ENCODE measurements at regions not wholly inside any gene's neighbourhood (a gene's known extent, or its start where the extent isn't known, plus 50 kb on each side); places are given as distances from the start of the nearest gene placed in this dataset.

DNA sequence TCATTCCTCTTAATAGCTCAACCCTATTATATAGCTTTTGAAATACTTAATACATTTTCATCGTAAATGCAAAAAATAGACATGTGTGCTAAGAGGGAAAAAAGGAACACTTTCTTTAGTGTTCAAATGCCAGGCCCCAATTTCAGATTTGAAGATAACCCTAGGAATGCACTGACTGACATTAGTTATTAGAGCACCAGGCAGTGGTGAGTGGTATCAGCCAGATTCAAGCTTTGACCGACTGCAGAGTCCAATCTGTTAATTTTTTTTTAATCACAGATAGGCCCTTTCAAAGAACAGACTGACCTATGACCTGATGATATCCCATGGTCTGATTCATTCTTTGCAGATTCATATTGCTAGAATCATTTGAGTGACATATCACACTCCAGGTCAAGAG is 874.2 kb upstream of the CHORDC1 start:
- H3K27me3 ChIP-seq = no peaks in the 10 kb centered on the region
- TF ChIP-seq CTCF (IDR thresholded peaks at IDR 0.05) = no peak
- H3K4me3 ChIP-seq = no peak overlapping the region
- no peaks in the 10 kb centered on the region for H3K36me3 ChIP-seq
- intact Hi-C loops (cut with DNase I) = no loop called here
- H3K27ac ChIP-seq = no peak overlapping the region
- H3K9me3 ChIP-seq = no peaks in the 10 kb centered on the region
- no peaks in the 10 kb centered on the region for H3K4me1 ChIP-seq
- DNase-seq (ENCODE audit: low spot score in 2 of 2) = no peak

DNA sequence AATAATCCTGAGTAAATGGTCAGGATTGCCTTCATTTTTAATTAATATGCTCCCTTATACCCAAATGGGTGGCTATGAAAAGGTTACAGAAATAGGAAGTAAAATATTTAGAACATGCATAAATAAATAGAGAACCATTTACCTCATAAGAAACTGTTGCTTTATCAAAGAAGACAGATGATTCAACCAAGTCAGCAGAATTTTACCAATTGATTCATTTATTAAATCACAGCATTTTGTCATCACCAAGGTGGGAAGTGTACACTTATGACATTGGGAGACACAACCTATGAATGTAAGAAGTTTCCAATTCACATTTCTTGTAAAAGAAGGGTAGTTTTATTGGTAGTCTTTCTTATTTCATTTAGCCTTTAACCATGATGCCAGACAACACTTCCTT is 870.3 kb upstream of the CHORDC1 start:
- Histone ChIP-seq H3K4me3 (no peak overlapping the region), H3K4me1 (no peaks in the 10 kb centered on the region), H3K9me3 (no peaks in the 10 kb centered on the region), H3K36me3 (no peaks in the 10 kb centered on the region), H3K27me3 (no peaks in the 10 kb centered on the region), H3K27ac (no peak overlapping the region)
- intact Hi-C loops (cut with DNase I) = no loop called here
- no peak for DNase-seq (ENCODE audit: low spot score in 2 of 2)
- no peak for TF ChIP-seq CTCF (IDR thresholded peaks at IDR 0.05)

DNA sequence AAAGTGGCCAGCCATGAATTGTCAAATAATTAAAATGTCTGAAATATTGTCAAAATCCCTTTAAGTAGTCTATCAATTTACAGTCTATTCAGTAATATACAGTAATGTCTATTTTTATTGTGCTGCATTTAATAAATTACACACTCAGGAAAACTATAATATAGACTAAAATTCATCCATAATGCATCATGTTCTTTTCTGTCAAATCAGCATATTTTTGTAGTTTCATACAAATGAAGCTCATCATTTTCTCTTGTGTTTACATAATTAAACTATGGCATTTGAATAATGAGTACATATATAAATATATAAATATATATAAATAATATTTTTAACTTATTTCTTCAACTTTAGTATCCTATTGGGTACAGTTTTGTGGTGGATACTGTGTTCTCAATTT is 868.7 kb upstream of the CHORDC1 start:
- no peak for DNase-seq (ENCODE audit: low spot score in 2 of 2)
- H3K36me3 ChIP-seq = no peaks in the 10 kb centered on the region
- H3K4me3 ChIP-seq = no peak overlapping the region
- no peaks in the 10 kb centered on the region for H3K9me3 ChIP-seq
- H3K27ac ChIP-seq = no peak overlapping the region
- intact Hi-C loops (cut with DNase I) = no loop called here
- H3K4me1 ChIP-seq = no peaks in the 10 kb centered on the region
- no peaks in the 10 kb centered on the region for H3K27me3 ChIP-seq
- TF ChIP-seq CTCF (IDR thresholded peaks at IDR 0.05) = no peak

GRCh38 chr11:91086028-91086427 is 863.2 kb upstream of the CHORDC1 start:
- intact Hi-C loops (cut with DNase I) = no loop called here
- Histone ChIP-seq H3K36me3 (no peaks in the 10 kb centered on the region), H3K27me3 (no peaks in the 10 kb centered on the region), H3K27ac (no peak overlapping the region), H3K4me1 (no peaks in the 10 kb centered on the region), H3K4me3 (no peak overlapping the region), H3K9me3 (no peaks in the 10 kb centered on the region)
- TF ChIP-seq CTCF (IDR thresholded peaks at IDR 0.05) = no peak
- DNase-seq (ENCODE audit: low spot score in 2 of 2) = no peak

DNA sequence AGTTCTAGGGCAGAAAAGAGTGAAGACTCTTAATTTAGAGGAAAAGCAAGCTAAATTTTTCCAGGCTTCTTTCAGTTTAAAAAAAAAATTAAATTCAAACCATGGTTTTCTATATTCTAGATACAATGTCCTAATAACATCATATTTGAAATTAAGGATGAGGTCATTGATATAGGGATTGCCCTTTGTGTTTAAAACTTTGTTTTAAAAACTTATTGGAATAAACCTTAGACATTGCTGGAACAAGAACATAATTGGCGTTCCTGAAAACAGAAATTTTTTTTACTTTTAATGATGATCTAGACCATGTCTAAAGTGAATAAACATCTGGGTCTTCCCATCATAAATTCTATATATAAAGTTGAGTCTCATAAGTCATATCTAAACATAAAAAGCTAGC is 859.4 kb upstream of the CHORDC1 start:
- no peak for DNase-seq (ENCODE audit: low spot score in 2 of 2)
- H3K27ac ChIP-seq = no peak overlapping the region
- no peaks in the 10 kb centered on the region for H3K9me3 ChIP-seq
- no peaks in the 10 kb centered on the region for H3K27me3 ChIP-seq
- intact Hi-C loops (cut with DNase I) = no loop called here
- no peaks in the 10 kb centered on the region for H3K4me1 ChIP-seq
- H3K4me3 ChIP-seq = no peak overlapping the region
- H3K36me3 ChIP-seq = no peaks in the 10 kb centered on the region
- no peak for TF ChIP-seq CTCF (IDR thresholded peaks at IDR 0.05)

- H3K27me3 ChIP-seq = no peaks in the 10 kb centered on the region
- H3K36me3 ChIP-seq = no peaks in the 10 kb centered on the region
- intact Hi-C loops (cut with DNase I) = no loop called here
- H3K4me1 ChIP-seq = no peaks in the 10 kb centered on the region
- H3K27ac ChIP-seq = no peak overlapping the region
- TF ChIP-seq CTCF (IDR thresholded peaks at IDR 0.05) = no peak
- no peaks in the 10 kb centered on the region for H3K9me3 ChIP-seq
- no peak overlapping the region for H3K4me3 ChIP-seq
- DNase-seq (ENCODE audit: low spot score in 2 of 2) = peak in 1 of 2 donors; percentile 61
Observed at GRCh38 chr11:91081440-91082043, 858.7 kb upstream of the CHORDC1 start.

Measured in ascending aorta (tissue), 2 donors.